Adrenal gland (tissue), 5 donors: ENCODE measurements at regions not wholly inside any gene's neighbourhood (a gene's known extent, or its start where the extent isn't known, plus 50 kb on each side); places are given as distances from the start of the nearest gene placed in this dataset.

Experiments
- POLR2A ChIP-seq, 2 donors: fragments of 450-650 bp; IDR thresholded peaks; one replicate each; pipeline ENCODE4 v1.6.1; 2017; ENCODE audit warnings: antibody characterized with exemption in 2 of 2, mild to moderate bottlenecking in 2 of 2, moderate library complexity in 1 of 2
- TF ChIP-seq, protein P1 (sequence below), 6 experiments: fragments of 450-650 bp in 4 of 6; fragments of 200-600 bp in 2 of 6; sonication (generic) in 1 of 6; IDR thresholded peaks; 1 replicate in 5 of 6; 2 replicates in 1 of 6; pipeline versions ENCODE4 v1.5.1 to v1.8.0; 2016 to 2021; ENCODE audit warnings: antibody characterized with exemption in 6 of 6, mild to moderate bottlenecking in 2 of 6, moderate library complexity in 1 of 6
- donor health status: DM: no; HTN: no; CAD: no.

DNA sequence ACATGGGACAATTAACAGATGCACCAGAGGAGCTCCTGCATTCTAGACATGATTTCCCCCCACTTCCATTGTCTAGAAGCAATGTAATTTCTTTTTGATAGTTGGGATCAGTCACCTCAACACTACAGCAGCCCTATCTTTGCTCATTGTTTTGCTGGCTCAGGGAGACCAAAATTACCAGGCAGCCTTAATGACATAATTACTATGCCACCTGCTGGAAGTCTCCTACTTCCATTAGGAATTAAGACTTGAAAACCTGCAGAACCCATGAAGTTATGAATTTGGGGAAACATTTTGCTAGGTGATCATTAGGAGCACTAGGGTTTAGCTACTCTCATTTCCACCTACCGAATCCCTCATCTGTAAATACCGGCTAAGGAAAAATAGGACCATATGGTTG is 312.0 kb upstream of the CA10 start:
- TF ChIP-seq, protein P1, sequence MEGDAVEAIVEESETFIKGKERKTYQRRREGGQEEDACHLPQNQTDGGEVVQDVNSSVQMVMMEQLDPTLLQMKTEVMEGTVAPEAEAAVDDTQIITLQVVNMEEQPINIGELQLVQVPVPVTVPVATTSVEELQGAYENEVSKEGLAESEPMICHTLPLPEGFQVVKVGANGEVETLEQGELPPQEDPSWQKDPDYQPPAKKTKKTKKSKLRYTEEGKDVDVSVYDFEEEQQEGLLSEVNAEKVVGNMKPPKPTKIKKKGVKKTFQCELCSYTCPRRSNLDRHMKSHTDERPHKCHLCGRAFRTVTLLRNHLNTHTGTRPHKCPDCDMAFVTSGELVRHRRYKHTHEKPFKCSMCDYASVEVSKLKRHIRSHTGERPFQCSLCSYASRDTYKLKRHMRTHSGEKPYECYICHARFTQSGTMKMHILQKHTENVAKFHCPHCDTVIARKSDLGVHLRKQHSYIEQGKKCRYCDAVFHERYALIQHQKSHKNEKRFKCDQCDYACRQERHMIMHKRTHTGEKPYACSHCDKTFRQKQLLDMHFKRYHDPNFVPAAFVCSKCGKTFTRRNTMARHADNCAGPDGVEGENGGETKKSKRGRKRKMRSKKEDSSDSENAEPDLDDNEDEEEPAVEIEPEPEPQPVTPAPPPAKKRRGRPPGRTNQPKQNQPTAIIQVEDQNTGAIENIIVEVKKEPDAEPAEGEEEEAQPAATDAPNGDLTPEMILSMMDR (IDR thresholded peaks at IDR 0.05): no peak
- no peak for TF ChIP-seq POLR2A (IDR thresholded peaks at IDR 0.05)
